KG1 (cell line): ENCODE measurements at regions not wholly inside any gene's neighbourhood (a gene's known extent, or its start where the extent isn't known, plus 50 kb on each side); places are given as distances from the start of the nearest gene placed in this dataset.

Experiments used
- DNase-seq: peaks from one replicate; lab custom pipeline; 2025; lab: John Stamatoyannopoulos, UW

DNA sequence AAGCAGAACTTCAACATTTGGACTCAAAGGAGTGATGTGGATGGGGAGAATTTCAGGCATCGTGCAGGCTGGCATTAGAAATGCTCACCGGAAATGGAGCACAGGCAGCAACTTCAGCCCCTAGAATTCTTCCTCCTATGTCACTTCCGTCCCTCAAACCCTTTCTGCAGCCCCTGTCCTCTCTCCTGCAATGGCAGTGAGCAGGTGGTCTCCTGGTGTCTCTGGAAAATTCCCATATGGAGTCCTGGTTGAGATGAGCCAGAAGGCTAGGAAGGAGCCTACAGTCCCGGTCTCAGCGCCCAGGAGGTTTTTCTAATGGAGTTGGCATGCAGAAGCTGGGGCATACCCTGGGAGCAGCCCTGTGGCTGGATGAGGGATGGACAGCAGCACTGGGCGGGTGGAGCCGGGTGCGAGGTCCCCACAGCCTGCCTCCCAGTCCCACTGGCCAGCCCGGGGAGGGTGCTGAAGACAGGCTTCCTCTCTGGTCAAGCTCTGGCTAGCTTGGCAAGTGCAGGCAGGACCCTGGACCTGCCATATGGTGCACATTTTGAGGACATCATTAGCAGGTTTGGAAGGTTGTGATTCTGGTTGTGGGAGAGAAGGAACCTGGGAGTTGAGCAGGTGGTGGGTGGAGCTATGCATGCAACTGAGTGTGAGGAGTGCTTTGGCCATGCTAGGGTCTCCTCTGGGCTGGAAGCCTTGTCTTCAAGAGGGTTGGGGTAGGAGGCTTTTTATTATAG, 59.8 kb upstream of the B3GAT1 start:
- no peak for DNase-seq

GRCh38 chr11:134471087-134471715, 59.2 kb upstream of the B3GAT1 start:
- DNase-seq: no peak

GRCh38 chr11:134470238-134470637, 58.2 kb upstream of the B3GAT1 start:
- DNase-seq: no peak

- DNase-seq: no peak
These were observed 57.6 kb upstream of the B3GAT1 start for GRCh38 chr11:134469627-134470026.

GRCh38 chr11:134468796-134469195, 56.8 kb upstream of the B3GAT1 start:
- DNase-seq: no peak

GRCh38 chr11:134468081-134468668, 56.1 kb upstream of the B3GAT1 start:
- no peak for DNase-seq

DNA sequence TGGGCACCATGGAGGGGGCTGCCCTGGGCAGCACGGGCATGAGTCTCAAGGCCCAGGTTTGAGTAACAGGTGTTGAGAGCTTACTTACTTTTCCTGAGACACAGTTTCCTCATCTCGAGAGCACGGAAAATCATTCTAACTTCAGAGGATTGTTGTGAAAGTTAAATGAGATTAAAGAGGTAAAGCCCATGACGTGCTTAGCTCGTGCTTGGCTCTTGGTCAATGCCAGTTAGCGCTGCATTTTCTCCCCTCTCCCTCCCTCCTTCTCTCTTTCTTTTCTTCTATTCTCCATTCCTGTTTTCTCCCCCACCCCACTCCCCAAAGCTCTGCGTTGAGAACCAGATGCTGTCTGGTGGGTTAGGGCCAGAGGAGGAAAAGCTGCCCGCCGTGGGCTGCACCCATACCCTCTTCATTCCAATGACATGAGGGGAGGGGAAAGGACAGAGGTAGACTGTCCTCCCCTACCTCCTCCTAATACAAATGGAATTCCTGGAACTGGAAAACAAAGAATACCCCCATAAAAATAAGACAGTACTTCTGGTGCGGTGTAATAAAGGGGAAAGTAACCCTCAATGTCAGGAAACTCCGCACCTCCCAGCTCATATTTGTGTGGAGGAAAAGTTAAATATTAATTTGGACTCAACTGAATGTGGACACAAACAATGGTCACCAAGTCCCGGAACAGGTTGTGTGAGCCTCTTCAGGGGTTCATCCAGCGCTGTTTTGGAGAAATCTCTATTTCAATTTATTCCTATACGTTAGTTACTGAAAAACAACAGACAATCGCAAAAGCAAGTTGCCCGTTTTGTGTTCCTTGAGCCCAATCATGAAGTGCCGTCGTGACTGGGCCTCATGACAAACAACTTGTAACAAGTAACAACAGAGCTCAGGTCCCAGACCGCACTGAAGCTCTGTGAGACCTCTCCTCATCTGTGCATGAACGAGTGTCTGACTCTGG, 54.8 kb upstream of the B3GAT1 start:
- DNase-seq: no peak

GRCh38 chr11:134466156-134466555, 54.1 kb upstream of the B3GAT1 start:
- DNase-seq: no peak

- no peak for DNase-seq
These were observed 53.1 kb upstream of the B3GAT1 start for GRCh38 chr11:134464981-134465730.

GRCh38 chr11:134464196-134464595, 52.2 kb upstream of the B3GAT1 start:
- DNase-seq: no peak

DNA sequence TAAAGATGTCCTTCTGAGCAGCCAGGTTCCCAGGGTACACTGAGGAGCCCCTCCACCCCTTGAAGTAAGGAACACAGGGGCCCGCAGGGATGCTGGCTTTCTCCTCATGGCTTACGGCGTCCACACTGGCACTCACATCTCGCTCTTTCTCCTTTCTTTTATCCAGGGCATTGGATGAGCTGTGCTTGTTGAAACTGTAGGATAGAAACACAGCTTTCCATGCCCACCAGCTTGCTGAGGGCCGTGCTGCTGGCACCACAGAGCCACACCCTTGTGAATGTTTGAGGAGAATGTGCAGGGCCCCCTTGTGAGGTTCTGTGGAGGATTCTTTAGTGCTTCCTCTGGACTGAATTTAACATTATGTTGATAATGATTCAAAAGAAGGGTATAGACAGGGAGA, 51.7 kb upstream of the B3GAT1 start:
- DNase-seq: no peak
